Activated CD4-positive, alpha-beta T cell treated with anti-CD3 and anti-CD28 coated beads, Interleukin-2, amount 50 U/mL, for 4 hours (primary cell): ENCODE measurements at regions not wholly inside any gene's neighbourhood (a gene's known extent, or its start where the extent isn't known, plus 50 kb on each side); places are given as distances from the start of the nearest gene placed in this dataset.
"Not testable (repeated sequence)": the region's sequence is repeated elsewhere in the genome, so short reads cannot be mapped to it uniquely, and the experiment has no call there.

Experiments
- DNase-seq, 2 experiments: peaks; one replicate each; pipeline ENCODE4 v3.0.0-alpha.2; 2020

DNA sequence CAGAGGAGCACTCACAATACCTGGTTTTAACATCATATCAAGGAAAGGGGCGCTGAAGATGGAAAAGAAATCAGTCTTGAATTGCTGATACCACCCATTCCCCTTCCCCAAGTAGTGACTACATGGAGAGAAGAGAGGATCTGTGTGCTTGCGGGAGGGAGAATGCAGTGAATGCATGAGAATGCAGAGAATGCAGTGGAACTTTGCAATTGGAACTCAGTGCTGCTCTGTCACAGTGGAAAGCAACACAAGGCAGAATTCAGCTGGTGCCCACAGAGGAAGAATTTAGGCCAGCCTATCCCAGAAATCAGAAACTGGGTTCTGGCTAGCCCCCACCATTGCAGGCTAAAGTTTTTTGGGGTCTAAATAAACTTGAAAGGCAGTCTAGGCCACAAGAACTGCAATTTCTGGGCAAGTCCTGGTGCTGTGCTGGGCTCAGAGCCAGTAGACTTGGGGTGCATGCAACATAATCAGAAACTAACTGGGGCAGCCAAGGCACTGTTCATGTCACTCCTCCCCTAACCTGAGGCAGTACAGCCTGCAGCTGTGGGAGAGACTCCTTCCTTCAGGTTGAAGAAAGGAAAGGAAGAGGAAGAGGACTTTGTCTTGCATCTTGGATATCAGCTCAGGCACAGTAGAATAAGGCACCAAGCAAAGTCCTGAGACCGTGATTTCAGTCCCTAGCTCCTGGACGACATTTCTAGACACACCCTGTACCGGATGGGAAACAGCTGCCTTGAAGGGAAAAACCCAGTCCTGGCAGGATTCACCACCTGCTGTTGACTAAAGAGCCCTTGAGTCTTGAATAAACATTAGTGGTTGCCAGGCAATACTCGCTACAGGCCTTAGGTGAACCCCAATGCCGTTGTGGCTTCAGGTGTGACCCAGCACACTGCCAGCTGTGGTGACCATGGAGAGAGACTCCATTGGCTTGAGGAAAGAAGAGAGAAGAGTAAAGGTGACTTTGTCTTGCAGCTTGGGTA is 329.3 kb downstream of the TBL1XR1 start:
- DNase-seq = no peak

DNA sequence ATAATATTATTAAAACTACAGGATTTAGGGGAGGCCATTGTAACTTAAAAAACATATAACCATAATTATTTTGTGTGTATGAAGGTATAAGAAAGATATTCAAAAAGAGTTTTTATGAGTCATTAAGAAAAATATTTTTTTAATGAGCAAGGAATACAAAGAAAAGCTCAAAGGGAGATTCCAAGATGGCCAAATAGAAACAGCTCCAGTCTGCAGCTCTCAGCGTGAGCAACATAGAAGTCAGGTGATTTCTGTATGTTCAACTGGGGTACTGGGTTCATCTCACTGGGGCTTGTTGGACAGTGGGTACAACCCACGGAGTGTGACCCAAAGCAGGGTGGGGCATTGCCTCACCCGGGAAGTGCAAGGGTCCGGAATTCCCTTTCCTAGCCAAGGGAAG is 336.1 kb downstream of the TBL1XR1 start:
- no peak for DNase-seq

DNA sequence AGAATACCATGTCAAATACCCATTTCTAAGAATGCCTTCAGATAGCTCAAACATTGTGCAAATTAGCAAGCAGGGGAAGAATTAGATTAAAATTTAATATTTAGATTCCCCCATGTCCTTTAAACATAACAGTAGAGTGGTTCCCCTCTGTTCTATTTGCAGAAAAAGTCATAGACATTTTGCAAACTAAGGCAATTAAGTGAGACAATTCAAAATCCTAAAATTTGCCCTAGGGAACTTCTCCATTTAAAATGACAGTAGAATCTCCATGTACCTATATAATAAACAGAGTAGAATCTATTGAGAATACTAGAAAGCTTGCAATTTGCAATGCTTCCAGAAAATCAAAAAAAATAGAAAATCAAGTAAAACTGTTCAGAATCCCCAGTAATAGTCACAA is 340.6 kb downstream of the TBL1XR1 start:
- no peak for DNase-seq

DNA sequence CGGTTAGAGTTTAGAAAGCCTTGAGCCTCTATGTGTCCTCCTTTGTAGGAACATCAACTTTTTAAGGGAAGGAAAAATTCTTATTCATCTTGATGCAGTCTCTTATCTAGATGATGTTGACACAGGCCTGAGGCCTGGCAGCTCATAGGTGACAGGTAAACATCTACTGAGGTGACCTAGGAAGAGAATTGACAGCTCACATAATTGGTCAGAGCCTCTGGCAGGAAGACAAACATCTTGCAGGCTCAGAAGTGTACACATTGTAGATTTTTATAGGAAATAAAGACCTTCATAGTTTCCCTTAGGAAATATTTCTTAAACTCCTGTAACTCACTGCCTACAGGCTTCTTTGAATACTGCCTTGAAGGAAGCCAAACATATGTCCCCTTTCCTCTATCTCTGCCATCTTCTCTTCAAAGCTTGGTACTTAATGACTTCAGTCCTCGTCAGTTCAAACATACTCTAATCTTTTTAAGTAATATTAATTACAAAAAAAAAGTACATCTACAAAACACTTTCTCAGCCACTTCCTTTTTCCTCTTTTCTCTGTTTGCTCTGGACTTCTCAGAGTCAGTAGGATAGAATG is 341.3 kb downstream of the TBL1XR1 start:
- DNase-seq = no peak

DNA sequence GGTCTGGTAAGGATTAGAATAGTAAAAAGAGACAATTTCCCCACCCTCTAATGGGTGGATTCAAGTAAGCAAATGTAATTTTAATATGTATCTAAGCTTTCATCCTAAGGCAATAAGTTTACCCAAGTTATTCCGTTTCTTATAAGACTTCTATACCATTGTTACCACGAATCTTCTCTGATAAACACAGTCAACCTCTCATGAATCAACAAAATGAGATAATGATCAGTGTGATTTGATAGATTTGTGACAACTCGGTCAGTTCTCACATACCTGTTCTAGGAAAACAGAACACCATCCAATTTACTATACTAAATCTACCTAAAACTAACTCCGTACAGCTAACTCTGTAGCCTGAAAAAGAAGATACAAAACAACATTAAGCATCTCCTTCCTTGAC is 342.1 kb downstream of the TBL1XR1 start:
- no peak for DNase-seq

DNA sequence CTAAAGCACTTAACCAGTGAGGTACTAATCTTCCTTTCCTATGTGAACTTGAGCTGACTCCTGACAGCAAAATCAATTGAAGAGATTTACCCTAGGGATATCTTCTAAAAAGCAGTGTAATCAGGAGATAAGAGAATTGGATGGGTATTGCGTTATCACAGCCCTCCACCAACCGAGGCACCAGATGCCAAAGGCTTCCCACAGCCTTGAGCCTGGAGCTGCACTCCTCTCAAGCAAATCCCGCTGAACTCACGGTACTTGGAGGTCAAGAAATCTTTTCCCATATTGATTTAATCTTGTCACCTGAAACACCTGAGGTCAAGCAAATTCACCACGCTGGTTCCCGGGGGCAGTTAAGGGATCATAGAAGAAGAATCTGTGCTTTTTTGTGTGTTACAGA is 346.8 kb downstream of the TBL1XR1 start:
- DNase-seq = no peak

DNA sequence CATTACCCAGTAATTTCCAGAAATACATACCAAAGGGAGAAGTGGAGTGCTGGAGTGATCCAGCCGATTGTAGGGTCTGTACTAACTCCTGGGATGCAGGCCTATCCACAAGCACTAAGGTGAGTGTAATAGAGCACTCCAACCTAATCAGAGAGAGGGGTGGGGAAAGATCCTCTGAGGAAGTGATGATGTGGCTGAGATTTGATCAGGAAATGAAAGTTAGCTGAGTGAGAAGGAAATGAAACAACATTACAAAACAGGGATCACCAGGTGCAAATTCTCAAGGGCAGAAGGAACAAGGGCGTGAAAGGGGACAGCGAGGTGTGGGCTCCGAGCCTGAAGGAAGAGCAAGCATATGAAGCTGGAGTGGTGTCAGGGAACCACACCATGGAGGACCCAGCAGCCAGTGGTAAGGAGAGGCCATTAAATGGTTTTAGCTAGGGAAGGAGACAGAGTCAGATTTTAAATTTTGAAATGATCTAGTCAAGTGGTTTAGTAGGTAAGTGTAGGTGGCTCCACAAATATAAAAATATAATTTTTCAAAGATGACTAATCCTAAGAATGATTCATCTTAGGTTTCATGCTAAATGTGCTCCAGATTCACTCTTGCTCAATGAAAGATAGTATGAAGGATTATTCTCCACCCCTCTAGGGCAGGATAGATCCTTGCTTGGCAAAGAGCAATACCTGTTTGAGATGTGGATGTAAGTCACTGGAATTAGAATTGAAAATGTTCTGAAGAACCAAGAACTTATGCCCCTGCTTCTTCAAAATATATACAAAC is 348.7 kb downstream of the TBL1XR1 start:
- no peak for DNase-seq

DNA sequence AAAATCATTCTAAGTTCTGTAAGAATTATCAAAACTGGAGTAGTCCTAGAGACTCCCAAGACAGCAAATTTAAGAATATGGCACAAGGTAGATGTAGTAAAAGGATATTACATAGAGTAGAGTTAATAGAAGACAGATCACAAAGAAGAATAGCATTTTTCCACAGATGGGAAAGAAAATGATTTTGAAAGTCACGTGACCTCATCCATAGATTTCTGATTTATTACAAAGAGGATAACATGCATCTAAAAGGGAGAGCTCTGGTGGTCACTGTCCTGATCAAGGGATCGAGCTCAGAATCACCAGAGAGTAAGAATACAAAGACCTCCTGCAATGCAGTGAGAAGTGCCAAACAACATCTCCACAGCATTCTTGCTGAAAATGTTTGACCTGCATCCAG is 354.4 kb downstream of the TBL1XR1 start:
- DNase-seq = no peak

DNA sequence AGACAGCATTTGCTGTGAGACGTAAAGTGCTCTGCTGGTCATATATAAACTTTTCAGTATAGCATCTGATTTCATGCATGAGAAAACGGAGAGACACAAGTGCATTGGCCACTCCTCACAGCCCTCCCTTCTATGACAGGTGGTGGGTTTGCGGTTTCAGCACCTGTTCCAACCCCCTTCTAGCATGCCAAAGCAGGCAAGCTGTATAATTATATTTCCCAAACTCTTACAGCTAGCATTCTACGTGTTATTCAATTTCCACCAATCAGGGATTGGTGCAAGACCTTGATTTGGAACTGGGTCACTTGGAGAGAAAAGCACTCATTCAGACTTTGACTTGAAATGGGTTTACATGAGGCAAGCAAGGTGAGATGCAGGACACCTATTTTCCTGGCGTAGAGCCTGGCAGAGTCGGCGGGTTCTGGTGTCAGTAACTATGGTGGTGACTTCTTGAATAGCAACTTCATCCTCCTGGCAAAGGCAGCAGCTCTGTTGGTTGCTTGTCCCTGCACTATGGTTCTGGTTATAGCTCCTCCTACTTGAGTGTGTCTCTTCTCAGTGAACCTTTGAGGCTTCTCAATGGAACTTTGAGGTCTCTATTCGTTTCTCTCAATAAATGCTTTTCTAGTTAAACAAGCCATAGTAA is 356.5 kb downstream of the TBL1XR1 start:
- DNase-seq = no peak

DNA sequence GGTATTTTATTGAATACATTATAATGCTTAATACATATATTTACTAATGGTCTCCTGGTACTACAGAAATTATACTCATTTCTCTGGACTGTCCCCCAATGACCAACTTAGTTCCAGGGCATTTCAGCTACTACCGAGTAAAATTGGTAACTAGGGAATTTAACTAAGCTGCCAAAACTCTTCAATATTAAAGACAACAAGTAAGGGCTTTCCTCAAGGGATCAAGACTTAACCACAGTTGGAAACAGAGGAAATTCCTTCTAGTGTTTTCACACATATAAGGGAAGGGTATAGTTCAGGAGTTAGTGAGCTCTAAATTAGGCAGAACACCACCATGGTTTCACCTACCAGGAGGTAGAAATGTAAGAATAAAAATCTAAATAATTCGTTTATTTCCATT is 357.4 kb downstream of the TBL1XR1 start:
- DNase-seq = no peak

DNA sequence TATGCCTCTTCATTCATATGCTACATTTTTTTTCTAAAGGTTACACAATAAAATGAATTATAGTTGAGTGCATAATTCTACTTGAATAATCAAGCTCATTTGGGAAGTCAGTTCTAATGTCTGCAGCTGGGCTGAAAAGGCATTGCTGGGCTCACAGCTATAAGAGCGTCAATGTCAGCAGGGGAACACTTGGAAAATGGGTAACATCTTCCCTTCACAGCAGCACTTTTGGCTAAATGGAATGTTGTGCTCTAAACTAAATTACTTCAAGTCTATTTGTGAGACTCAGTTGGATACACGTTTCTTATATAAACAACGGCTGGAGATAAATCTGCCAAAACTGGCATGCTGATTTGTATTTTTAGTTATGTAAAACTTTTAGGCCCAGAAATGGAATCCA is 357.8 kb downstream of the TBL1XR1 start:
- no peak for DNase-seq

DNA sequence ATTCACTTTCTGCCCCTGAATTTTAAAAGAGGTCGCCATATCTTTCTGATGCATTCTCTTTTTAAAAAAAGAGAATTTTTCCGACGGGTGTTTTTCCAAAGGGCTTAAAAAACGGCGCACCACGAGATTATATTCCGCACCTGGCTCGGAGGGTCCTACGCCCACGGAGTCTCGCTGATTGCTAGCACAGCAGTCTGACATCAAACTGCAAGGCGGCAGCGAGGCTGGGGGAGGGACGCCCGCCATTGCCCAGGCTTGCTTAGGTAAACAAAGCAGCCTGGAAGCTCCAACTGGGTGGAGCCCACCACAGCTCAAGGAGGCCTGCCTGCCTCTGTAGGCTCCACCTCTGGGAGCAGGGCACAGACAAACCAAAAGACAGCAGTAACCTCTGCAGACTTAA is 370.0 kb downstream of the TBL1XR1 start:
- not testable (repeated sequence) for DNase-seq

DNA sequence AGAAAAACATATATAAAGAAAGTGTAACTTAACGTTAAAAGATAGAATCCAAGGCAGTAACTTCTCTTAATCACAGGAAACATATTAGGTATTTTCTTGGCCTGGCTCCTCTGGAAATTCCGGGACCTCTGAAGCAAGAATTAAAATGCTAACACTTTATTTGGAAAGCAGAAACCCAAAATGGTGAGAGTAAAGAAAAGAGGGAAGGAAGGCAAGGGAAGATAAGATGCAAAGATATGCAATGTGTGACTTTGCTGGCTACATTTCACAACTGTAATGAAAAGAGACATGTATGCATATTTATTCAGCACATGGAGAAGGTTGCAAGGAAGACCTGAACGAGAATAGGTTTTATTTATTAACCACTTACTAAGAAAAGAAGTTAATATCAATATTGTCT is 372.5 kb downstream of the TBL1XR1 start:
- no peak for DNase-seq

DNA sequence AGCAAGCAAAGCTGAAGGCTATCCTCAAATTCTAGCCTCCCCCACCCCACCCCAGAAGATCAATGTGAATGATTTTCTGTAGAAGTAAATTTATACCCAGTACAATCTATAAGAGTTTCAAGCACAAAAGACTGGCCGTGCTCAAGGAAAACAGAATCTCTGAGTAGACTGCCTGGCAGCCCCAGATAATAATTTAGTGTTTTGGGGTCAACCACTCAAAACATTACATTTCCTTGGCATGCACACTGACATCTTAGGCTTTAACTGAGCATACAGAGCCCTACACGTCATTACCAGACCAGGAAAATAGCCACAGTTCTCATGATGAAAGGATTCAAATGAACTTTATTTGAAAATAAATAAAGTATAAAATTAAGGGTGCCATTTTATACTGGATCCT is 376.5 kb downstream of the TBL1XR1 start:
- DNase-seq = no peak

DNA sequence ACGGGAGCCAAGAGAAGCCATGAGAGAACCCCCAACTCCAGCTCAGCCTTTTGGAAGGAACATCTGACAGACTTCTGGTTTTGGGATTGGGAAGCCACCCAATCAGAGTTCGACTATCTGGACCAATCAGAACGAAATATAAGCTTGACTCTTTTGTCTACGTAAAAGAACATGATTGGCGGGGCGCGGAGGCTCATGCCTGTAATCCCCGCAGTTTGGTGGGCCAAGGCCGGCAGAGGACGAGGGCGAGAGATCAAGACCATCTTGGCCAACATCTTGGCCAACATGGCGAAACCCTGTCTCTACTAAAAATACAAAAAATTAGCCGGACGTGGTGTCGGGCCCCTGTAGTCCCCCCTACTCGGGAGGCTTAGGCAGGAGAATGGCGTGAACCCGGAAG is 380.3 kb downstream of the TBL1XR1 start:
- no peak for DNase-seq

DNA sequence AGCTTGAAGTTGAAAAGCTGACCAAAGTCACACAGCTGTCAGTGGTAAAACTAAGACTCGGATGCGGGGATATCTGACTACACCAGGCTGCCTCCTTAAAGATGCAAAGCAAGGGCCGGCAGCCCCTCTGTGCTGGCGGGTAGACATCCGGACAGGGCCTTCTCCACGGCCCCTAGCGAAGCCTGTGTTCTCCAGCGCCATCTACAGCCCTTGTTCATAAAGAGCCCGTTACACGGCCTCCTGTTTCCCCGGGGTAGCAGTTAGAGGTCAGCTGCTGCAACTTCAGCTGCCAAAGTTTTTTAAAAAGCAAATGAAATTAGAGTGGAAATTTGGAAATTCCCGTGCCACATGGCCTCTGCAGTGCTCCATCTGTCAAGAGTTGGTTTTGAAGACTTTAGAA is 383.0 kb downstream of the TBL1XR1 start:
- no peak for DNase-seq

DNA sequence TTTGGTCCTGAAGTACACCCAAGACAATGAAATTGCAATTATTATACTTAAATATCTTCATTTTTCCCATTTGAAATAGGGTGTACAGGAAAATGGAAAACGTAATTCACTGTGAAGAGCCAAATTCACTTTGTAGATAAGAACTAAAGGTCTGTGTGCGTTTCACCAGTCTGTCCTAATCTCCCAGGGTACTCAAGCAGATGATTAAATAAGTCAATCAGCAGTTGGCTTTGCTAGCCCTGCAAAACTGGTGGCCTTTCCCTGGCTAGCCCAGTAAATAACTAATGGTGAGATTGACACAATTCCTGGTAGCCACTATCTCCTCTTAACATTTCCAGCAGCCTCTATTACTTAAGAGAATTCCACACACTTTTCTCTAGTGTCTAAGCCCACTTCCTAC is 389.3 kb downstream of the TBL1XR1 start:
- no peak for DNase-seq

DNA sequence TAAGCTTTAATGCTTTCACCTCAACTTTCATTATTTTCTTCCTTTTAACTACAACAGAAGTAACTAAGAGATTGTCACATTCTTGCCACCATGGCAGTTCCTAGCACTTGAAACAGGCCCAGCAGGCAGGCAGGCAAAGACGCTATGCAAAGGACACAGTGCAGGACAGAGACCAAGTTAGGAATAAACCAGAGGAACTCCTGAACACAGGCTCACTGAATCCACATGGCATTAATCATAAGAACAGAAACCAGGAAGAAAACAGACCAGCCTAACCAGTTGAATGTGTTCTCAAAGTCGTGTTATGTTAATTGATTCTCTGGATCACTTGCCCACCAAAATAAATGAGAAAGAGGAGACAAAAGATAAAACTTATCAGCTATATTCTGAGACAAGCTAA is 397.6 kb downstream of the TBL1XR1 start:
- DNase-seq = no peak

DNA sequence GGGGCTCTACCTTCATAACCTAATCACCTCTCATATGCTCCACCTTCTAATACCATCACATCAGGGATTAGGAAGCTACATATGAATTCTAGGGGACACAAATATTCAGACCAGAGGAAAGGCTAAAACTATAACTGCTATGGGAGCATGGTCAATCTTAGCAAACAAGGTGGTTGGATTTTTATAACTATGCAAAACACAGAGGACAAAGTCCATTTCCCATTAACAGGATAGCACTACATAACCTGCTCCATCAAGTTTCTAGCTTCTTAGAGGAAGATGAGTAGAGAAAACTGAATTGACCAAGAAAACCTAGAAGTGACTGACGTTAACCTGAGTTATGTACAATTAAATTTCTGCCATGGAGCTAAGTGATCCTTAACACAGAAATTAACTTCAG is 398.6 kb downstream of the TBL1XR1 start:
- DNase-seq = no peak

DNA sequence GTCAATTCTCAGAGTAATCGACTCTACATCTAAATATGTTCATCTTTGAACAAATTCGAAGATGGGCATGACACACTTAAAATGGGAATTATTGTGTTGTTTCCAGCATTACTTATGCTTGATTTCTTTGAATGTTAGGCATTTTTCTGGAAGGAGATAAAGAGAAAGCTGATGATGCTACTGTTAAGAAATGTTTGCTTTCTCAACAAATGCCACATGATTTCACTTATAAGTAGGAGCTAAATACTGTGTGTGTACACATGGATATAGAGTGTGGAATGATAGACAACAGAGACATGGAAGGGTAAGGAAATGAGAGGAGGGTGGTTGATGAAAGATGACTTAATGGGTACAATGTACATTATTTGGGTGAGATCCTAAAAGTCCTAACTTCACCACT is 400.9 kb downstream of the TBL1XR1 start:
- DNase-seq = no peak

DNA sequence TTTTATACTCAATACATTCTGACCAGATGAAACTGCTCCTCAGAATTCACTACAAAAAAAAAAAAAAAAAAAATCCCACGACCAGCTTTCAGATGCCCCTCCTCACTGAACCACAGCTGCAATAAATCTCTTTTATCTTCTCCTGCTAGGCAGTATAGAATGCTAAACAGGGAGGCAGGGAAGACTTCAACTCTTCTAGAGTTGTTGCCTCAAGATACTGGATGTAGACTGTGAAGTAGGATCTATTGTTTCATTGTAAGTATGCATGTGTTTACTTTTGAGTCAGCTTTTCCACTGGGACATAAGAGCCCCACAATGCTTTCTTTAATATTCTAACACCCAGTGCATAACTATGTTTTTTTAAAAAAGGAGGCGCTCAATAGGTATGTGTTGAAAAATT is 401.4 kb downstream of the TBL1XR1 start:
- no peak for DNase-seq

DNA sequence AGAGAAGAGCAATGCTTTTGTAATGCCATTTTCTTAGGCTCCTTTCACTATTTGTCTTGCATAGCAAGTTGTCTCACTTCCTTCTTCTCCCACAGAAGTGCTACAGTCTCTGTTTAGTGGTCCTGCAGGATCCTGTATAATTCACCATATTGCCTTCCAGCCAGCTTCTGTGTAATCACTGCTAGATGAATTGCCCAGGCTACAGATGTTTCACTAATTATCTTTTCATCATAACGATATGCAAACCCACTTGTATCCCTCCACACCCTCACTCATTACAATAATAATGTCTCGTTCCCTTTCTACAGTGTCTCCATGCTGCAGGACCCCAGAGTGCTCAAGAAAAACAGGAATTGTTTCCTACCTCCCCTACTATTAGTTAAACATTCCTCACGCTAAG is 402.9 kb downstream of the TBL1XR1 start:
- no peak for DNase-seq

DNA sequence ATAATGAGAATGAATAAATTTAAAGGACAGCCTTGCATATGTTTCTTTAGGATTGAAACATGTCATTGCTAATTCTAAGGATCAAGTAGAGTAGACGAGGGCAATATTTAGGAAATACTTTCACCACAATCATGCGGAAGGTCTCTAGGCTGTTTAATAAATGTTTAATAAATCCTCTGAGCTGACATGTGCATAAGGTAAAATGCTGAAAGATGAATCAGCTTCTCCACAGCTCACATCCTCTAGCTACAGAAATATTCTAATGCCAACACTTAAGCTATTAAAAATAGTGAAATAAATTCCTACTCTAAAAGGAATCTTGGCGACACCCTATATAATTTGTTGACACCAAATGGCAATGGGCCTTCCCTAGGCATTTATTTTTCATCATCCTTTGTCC is 407.3 kb downstream of the TBL1XR1 start:
- DNase-seq = no peak
